ENCODE measurements at regions not wholly inside any gene's neighbourhood (a gene's known extent, or its start where the extent isn't known, plus 50 kb on each side); places are given as distances from the start of the nearest gene placed in this dataset.

GRCh38 chr6:108766886-108767285 is 81.3 kb upstream of the ARMC2 start:
- TF ChIP-seq, protein P1, sequence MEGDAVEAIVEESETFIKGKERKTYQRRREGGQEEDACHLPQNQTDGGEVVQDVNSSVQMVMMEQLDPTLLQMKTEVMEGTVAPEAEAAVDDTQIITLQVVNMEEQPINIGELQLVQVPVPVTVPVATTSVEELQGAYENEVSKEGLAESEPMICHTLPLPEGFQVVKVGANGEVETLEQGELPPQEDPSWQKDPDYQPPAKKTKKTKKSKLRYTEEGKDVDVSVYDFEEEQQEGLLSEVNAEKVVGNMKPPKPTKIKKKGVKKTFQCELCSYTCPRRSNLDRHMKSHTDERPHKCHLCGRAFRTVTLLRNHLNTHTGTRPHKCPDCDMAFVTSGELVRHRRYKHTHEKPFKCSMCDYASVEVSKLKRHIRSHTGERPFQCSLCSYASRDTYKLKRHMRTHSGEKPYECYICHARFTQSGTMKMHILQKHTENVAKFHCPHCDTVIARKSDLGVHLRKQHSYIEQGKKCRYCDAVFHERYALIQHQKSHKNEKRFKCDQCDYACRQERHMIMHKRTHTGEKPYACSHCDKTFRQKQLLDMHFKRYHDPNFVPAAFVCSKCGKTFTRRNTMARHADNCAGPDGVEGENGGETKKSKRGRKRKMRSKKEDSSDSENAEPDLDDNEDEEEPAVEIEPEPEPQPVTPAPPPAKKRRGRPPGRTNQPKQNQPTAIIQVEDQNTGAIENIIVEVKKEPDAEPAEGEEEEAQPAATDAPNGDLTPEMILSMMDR (IDR thresholded peaks at IDR 0.05): no peak
- TF ChIP-seq EZH2phosphoT487 (IDR thresholded peaks at IDR 0.05): no peak

Data from neural progenitor cell (in vitro differentiated cells).